ENCODE measurements at regions not wholly inside any gene's neighbourhood (a gene's known extent, or its start where the extent isn't known, plus 50 kb on each side); places are given as distances from the start of the nearest gene placed in this dataset.

- DNase-seq (ENCODE audit: low spot score), result no peak
Observed at GRCh38 chr2:177021706-177022343, 190.8 kb upstream of the HNRNPA3 start.

DNA sequence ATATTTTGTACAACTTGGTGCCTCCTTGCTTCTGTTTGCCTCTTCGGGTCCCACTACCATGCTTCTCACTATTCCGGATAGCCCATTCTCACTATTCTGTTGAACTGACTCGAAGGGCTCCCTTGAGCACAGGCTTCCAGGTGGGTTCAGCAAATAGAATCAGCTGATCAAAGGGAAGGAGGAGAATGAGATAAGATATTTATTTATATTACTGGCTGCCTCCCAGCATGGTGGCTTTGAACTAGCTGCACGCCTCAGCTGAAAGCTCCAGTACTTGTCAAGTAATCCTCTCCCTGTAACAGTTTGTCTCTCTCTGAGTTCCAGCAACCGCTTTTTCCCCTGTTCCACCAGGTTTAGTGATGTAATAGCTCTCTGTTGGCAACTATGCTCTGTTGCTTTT, 187.8 kb upstream of the HNRNPA3 start:
- no peak for DNase-seq (ENCODE audit: low spot score)

GRCh38 chr2:177026253-177026652, 186.3 kb upstream of the HNRNPA3 start:
- DNase-seq (ENCODE audit: low spot score), result no peak

- no peak for DNase-seq (ENCODE audit: low spot score)
Observed at GRCh38 chr2:177026956-177027355, 185.6 kb upstream of the HNRNPA3 start.

- no peak for DNase-seq (ENCODE audit: low spot score)
Observed at GRCh38 chr2:177028296-177028695, 184.3 kb upstream of the HNRNPA3 start.

- no peak for DNase-seq (ENCODE audit: low spot score)
Observed at GRCh38 chr2:177029075-177029474, 183.5 kb upstream of the HNRNPA3 start.

DNA sequence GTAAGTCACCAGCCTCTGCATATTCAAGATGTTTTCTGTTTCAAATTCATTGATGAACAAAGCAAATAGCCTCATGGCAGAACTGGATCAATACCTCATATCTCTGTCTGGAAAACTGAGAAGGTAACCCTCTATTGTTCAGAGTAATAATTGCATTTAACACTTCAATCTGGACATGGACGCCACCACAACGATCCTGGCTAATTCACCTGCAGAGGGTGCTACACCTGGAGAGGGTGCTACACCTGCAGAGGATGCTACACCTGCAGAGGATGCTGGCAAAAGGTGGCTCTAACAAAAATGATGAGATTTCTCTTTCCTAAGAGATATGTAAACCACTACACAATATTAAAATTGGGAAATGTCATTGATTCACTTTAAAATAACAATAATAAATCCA, 183.1 kb upstream of the HNRNPA3 start:
- DNase-seq (ENCODE audit: low spot score), result no peak

DNA sequence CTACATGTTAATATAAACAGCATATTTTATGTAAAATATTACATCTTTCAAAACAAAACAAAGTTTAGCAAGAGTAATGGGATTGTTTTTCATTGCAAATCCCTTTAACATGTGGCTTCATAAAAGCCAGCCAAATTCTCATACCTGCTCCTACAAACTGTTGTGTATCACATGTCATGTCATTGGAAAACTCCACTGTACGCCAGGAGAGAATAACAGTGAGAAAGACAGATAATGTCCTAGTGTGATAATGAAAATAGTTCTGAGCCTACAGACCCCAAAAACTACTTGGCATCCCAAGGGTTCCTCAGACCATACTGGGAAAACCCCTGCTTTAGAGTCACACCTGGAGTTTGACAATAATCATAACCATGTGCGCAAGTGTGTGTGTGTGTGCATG, 182.7 kb upstream of the HNRNPA3 start:
- DNase-seq (ENCODE audit: low spot score), result no peak

GRCh38 chr2:177030451-177031105, 182.0 kb upstream of the HNRNPA3 start:
- DNase-seq (ENCODE audit: low spot score), result no peak

- DNase-seq (ENCODE audit: low spot score), result no peak
Observed at GRCh38 chr2:177031438-177032180, 181.0 kb upstream of the HNRNPA3 start.

DNA sequence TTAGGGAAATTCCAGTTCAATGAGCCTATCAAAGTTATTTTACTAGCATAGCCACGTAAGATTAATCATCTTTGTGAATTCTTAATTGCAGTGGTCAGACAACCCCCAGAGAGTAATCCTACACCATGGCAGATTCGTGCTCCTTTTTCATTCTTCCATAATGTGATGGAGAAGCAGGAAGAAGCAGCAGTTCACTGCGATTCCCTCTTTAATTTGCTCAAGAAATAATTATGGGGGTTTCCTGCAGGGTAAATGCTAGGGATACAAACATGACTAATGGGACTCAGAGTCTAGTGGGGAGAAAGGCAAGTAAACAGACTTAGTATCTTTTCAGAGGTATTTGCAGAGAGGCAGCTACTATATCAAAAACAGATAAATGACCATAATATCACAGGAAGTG, 175.8 kb upstream of the HNRNPA3 start:
- DNase-seq (ENCODE audit: low spot score), result no peak

- DNase-seq (ENCODE audit: low spot score), result no peak
Observed at GRCh38 chr2:177037569-177037968, 175.0 kb upstream of the HNRNPA3 start.

DNA sequence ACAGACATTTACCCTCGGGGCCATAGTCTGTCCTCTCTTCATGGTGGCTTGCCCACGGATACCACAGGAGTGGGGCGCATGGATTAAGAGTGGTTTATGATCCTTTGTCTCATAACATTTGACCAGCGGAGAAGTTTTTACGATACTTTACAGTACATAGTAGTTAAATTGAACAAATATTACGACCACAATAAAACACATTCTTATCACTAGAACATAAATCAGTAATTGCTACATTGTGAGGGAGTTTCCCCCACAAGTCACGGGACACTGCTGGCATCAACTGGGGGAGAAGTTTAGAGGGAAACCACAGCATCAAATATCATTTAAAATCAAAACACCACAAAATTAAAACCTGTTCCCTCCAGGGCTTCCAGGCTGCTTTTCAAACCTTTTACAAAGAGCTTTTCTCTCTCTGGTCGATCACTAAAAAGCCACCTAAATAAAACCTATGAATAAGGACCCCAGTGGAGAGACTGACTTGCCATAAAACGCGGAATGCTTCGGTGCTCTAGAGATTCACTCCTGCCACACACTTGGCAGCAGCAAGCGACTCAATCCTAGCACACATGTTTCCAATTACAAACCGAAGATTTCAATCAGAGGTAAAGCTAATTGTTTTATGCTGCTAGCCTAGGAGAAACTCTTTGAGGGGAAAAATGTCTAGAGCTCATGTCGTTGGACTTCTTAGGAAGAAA, 173.7 kb upstream of the HNRNPA3 start:
- DNase-seq (ENCODE audit: low spot score), result no peak

DNA sequence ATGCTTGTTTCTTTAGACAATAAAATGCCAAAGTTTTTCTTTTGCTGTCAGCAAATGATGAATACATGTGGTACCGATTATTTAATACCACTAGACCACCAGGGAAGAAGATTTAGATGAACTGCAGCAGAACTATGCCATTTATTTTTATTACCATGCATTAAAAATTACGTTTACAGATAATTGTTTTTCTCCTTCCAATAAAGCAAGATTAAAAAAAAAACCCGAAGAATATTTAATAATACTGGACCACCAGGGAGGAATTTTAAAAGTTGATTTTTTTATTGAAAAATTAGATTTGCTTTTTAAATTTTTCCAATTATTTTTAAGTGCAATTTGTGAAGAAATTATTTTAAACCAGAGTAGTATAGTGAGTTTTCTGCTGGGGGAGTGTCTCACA, 170.3 kb upstream of the HNRNPA3 start:
- DNase-seq (ENCODE audit: low spot score), result no peak

DNA sequence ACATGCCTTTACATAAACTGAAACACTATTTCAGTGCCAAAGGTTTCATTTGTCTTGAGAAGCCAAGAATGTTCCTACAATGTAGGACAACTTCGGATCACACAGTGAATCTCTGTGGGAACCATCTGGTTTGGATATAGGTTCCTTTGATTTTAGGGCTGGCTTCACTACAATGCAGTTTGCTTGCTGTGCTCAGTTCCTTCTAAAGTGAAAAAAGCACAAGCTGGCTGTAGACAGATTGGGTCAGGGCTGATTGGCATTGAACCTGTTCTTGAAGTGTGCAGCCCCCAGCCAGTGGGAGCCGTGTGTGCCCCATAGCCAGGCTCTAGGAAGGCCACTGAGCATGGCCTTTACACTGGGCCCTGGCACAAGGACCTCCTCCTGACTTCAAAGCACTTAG, 167.9 kb upstream of the HNRNPA3 start:
- no peak for DNase-seq (ENCODE audit: low spot score)

GRCh38 chr2:177048981-177049380, 163.6 kb upstream of the HNRNPA3 start:
- DNase-seq (ENCODE audit: low spot score), result no peak

DNA sequence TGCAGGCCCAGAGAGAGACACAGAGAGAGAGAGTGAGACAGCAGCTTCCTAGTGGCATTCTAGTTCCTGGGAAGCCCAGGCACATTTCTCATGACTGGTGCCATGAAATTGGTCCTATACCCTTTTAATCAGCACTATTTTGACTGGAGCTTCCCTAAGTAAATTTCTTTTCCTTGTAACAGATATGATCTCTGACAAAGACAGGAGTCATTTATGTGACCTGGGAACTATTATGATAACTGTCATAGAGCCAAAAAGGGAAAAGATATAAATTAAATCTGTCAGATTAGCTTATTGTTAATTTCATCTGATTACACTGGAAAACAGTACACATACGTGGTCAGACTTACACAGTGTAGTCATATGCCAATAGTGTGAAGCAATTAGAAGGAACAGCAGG, 161.3 kb upstream of the HNRNPA3 start:
- no peak for DNase-seq (ENCODE audit: low spot score)

- no peak for DNase-seq (ENCODE audit: low spot score)
Observed at GRCh38 chr2:177052471-177052870, 160.1 kb upstream of the HNRNPA3 start.

DNA sequence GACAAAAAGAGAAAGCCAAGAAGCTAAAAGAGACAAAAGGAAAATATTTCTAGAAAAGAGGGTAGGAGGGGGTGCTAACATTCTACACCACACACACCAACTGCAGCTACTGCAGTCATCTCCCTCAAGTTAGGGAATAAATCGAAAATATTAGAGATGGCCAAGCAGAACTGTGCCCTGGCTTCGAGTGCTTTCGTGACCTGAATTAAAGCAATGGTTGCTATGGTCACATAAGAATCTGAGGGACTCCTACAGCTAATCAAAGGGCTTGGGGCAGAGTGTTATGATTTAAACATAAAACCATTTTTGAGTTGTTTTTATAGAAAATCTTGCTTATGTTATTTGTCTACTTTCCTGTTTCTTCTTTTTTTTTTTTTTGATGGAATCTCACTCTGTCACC, 159.6 kb upstream of the HNRNPA3 start:
- DNase-seq (ENCODE audit: low spot score), result no peak

DNA sequence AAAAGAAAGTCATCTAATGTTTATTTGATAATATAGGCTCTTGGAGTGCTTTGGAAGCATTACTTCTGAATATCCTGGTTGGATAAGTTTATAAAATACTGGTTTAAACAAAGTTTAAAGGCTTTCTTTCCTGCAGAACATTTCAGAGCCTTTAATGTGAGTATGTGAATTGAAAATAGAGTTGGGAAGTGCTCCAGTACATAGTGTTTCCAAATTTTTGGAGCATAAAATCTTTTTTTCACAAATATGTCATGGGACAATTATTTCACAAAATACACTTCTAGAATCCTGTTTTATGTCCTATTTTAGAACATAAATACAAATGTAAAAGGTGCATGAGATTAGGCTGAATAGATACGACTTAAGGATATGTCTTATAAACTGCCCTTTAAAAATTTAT, 158.9 kb upstream of the HNRNPA3 start:
- no peak for DNase-seq (ENCODE audit: low spot score)

- no peak for DNase-seq (ENCODE audit: low spot score)
Observed at GRCh38 chr2:177056481-177056929, 156.1 kb upstream of the HNRNPA3 start.

GRCh38 chr2:177058747-177059146, 153.8 kb upstream of the HNRNPA3 start:
- no peak for DNase-seq (ENCODE audit: low spot score)

DNA sequence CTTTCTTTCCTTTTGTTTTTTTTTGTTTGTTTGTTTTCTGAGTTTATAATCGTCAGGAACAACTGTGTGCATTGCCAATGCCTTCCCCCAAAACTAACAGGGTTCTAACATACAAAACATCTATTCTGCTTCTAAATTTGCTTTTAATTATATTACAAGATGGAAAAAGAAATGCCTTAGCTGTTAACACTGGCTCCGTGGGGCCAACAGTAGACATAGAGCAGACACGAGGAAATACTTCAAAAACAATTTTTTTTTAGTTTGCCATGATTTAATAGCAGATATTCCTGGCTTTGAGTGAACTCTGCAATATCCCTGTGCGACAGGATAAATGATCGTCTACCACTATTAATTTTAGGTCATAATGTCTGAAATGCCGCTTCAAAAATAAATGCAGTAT, 153.3 kb upstream of the HNRNPA3 start:
- no peak for DNase-seq (ENCODE audit: low spot score)

All from hematopoietic multipotent progenitor cell treated with erythropoietin and hydrocortisone succinate and interleukin-3 and kit ligand, for 17 days (in vitro differentiated cells).